GM12878 (cell line): ENCODE measurements at regions not wholly inside any gene's neighbourhood (a gene's known extent, or its start where the extent isn't known, plus 50 kb on each side); places are given as distances from the start of the nearest gene placed in this dataset.

Source experiments
- ATAC-seq: fragments of 200-7000 bp; cut with Tn5 transposase; 3 replicates; pipeline ENCODE4 v1.9.1; 2020; ENCODE audit warnings: mild to moderate bottlenecking, moderate library complexity
- BruUV-seq: library from RNA; stranded (reverse); fragments of 400-500 nt; replicated peaks from 2 replicates; lab custom pipeline; 2021; lab: Mats Ljungman, UMichigan
- CTCF ChIA-PET: fragments of 300-600 bp; sonication (Branson Sonifier 250); formaldehyde crosslinking; extraction: SDS; loops from one replicate; lab custom pipeline; 2021; ENCODE audit warnings: inconsistent platforms; lab: Yijun Ruan, JAX
- POLR2A ChIA-PET: fragments of 350-600 bp; formaldehyde crosslinking; extraction: SDS; loops from one replicate; lab custom pipeline; 2021; ENCODE audit warnings: inconsistent platforms; lab: Charles Lee
- RAD21 ChIA-PET: fragments of 300-600 bp; sonication (Branson Sonifier 250); formaldehyde crosslinking; loops from one replicate; lab custom pipeline; 2023; ENCODE audit warnings: antibody characterized with exemption; ENCODE audit not compliant: unreplicated experiment; lab: Charles Lee
- SMC1A ChIA-PET: fragments of 300-600 bp; sonication (Branson Sonifier 250); formaldehyde crosslinking; loops from one replicate; lab custom pipeline; 2023; ENCODE audit not compliant: unreplicated experiment, uncharacterized antibody; lab: Charles Lee
- DNase-seq: peaks from one replicate; pipeline ENCODE4 v3.0.0-alpha.2; 2011; ENCODE audit warnings: low read depth, low spot score
- FAIRE-seq: peaks from 3 replicates; lab custom pipeline; 2011; peaks lifted over from hg19 to GRCh38; lab: Jason Lieb, UNC
- H2AFZ ChIP-seq: 2 replicates; pipeline ENCODE4 v1.6.0; 2011; ENCODE audit warnings: low read depth, low read length, control low read depth; ENCODE audit not compliant: control insufficient read depth
- H3K27ac ChIP-seq: 2 replicates; pipeline ENCODE4 v1.5.1; 2011; ENCODE audit warnings: control low read depth; ENCODE audit not compliant: control insufficient read depth, insufficient read depth
- H3K27me3 ChIP-seq, 2 experiments: replicated peaks in 1 of 2; 2 replicates each; pipeline versions ENCODE4 v1.6.0 to v1.6.1; 2011; ENCODE audit warnings: low read length in 1 of 2; ENCODE audit not compliant: control insufficient read depth in 2 of 2, insufficient read depth in 2 of 2
- H3K36me3 ChIP-seq, 2 experiments: 2 replicates each; pipeline ENCODE4 v1.5.1; 2011; ENCODE audit warnings: low read length in 1 of 2; ENCODE audit not compliant: control insufficient read depth in 2 of 2, insufficient read depth in 2 of 2
- H3K4me1 ChIP-seq: 2 replicates; pipeline ENCODE4 v1.6.1; 2011; ENCODE audit warnings: mild to moderate bottlenecking, low read length, moderate library complexity, mixed read lengths; ENCODE audit not compliant: control insufficient read depth, insufficient read depth
- H3K4me2 ChIP-seq: 2 replicates; pipeline ENCODE4 v1.6.0; 2011; ENCODE audit warnings: control low read depth; ENCODE audit not compliant: control insufficient read depth, insufficient read depth
- H3K4me3 ChIP-seq: fragments of 200-600 bp; sonication (generic); 2 replicates; pipeline ENCODE4 v1.5.1; 2016
- H3K79me2 ChIP-seq: 2 replicates; pipeline ENCODE4 v1.6.0; 2011; ENCODE audit warnings: low read length; ENCODE audit not compliant: control insufficient read depth, insufficient read depth
- H3K9ac ChIP-seq: 2 replicates; pipeline ENCODE4 v1.8.0; 2011; ENCODE audit warnings: low read length, control low read depth, mixed read lengths; ENCODE audit not compliant: control insufficient read depth, insufficient read depth
- H3K9me3 ChIP-seq: replicated peaks from 3 replicates; pipeline ENCODE4 v1.5.1; 2011; ENCODE audit warnings: mild to moderate bottlenecking, low read length; ENCODE audit not compliant: control insufficient read depth, insufficient read depth
- H4K20me1 ChIP-seq: 2 replicates; pipeline ENCODE4 v1.6.0; 2011; ENCODE audit not compliant: control insufficient read depth, insufficient read depth
- CHD1 ChIP-seq: IDR thresholded peaks from 2 replicates; pipeline ENCODE4 v1.6.1; 2012; ENCODE audit warnings: low read depth, low read length, improper control_type of control experiment
- ETV6 ChIP-seq, 2 experiments: fragments of 450-650 bp in 1 of 2; IDR thresholded peaks in 1 of 2; conservative IDR thresholded peaks in 1 of 2; 2 replicates each; pipeline ENCODE4 v1.6.1; 2014; ENCODE audit warnings: antibody characterized with exemption in 1 of 2, borderline replicate concordance in 1 of 2, low read depth in 1 of 2, mild to moderate bottlenecking in 1 of 2, moderate library complexity in 1 of 2
- IRF4 ChIP-seq: IDR thresholded peaks from 2 replicates; pipeline ENCODE4 v1.6.1; 2011; ENCODE audit warnings: low read depth, low read length
- NFIC ChIP-seq: IDR thresholded peaks from 2 replicates; pipeline ENCODE4 v1.6.1; 2012; ENCODE audit warnings: low read depth, mild to moderate bottlenecking, inconsistent platforms, low read length, moderate library complexity
- POLR2A ChIP-seq: IDR thresholded peaks from 2 replicates; pipeline ENCODE4 v1.6.1; 2011; ENCODE audit warnings: low read depth, mild to moderate bottlenecking, low read length
- RB1 ChIP-seq: fragments of 450-650 bp; formaldehyde crosslinking; IDR thresholded peaks from 2 replicates; pipeline ENCODE4 v1.6.1; 2017; ENCODE audit warnings: mild to moderate bottlenecking, borderline replicate concordance
- SP1 ChIP-seq: IDR thresholded peaks from one replicate; pipeline ENCODE4 v1.6.1; 2011; ENCODE audit warnings: low read depth, low read length
- STAT1 ChIP-seq: fragments of 450-650 bp; conservative IDR thresholded peaks from 2 replicates; pipeline ENCODE4 v1.6.1; 2014; ENCODE audit warnings: antibody characterized with exemption, mild to moderate bottlenecking
- ZNF274 ChIP-seq: IDR thresholded peaks from one replicate; pipeline ENCODE4 v1.8.0; 2011; ENCODE audit not compliant: insufficient read length, insufficient read depth
- ZNF384 ChIP-seq: IDR thresholded peaks from 2 replicates; pipeline ENCODE4 v1.6.1; 2012; ENCODE audit warnings: low read depth, mild to moderate bottlenecking, low read length, improper control_type of control experiment, borderline replicate concordance
- ZZZ3 ChIP-seq: IDR thresholded peaks from 2 replicates; pipeline ENCODE4 v1.6.1; 2011; ENCODE audit warnings: low read depth; ENCODE audit not compliant: control insufficient read depth, insufficient read length
- in situ Hi-C: fragments of 300-500 bp; cut with MboI; formaldehyde crosslinking; loops from 9 replicates; pipeline ENCODE4 v1.14.3; 2018; ENCODE audit warnings: mixed read lengths
- intact Hi-C: fragments of 100-400 bp; cut with micrococcal nuclease; formaldehyde crosslinking; loops from one replicate; pipeline ENCODE4 v1.14.2; 2022; ENCODE audit not compliant: unreplicated experiment
- TF ChIP-seq, protein P1 (sequence below): fragments of 450-650 bp; IDR thresholded peaks from 2 replicates; pipeline ENCODE4 v1.6.1; 2017; ENCODE audit warnings: mild to moderate bottlenecking
- TF ChIP-seq, protein P2 (sequence below): fragments of 450-650 bp; IDR thresholded peaks from 2 replicates; pipeline ENCODE4 v1.6.1; 2017; ENCODE audit warnings: mild to moderate bottlenecking, low read depth, inconsistent platforms; ENCODE audit not compliant: poor library complexity, severe bottlenecking
- TF ChIP-seq, protein P3 (sequence below): IDR thresholded peaks from 2 replicates; pipeline ENCODE4 v1.6.1; 2012; ENCODE audit warnings: low read depth, low read length, improper control_type of control experiment

DNA sequence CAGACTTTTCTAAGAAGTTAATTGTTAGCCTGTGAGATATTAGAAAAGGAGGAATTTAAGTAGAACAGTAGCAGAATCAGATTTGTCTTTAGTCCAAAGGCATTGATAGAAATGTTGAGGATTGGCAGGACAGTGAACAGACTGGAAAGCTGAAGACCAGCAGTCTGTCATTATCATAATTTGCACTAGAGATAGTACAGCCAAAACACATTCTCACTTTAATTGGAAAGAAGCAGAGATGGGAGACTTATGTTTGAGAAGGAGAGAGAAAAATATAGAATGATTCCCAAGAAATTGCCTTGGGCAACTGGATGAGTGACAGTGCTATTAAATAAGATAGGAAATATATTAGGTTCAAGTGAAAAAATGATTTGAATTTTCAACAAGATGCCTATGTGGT lies 755.5 kb downstream of the SLITRK5 start:
- no peaks in the 10 kb centered on the region for H4K20me1 ChIP-seq
- H3K4me2 ChIP-seq, result no peak overlapping the region
- no peaks in the 10 kb centered on the region for H3K27me3 ChIP-seq
- H3K79me2 ChIP-seq, result no peaks in the 10 kb centered on the region
- no peak overlapping the region for H3K27ac ChIP-seq
- intact Hi-C loops (no loop called here), in situ Hi-C loops (no loop called here)
- ChIA-PET RAD21 (no interaction called here), CTCF (no interaction called here), POLR2A (no interaction called here), SMC1A (no interaction called here)
- no peak for ATAC-seq
- DNase-seq, result no peak
- no peak for TF ChIP-seq CHD1
- TF ChIP-seq, protein P1, sequence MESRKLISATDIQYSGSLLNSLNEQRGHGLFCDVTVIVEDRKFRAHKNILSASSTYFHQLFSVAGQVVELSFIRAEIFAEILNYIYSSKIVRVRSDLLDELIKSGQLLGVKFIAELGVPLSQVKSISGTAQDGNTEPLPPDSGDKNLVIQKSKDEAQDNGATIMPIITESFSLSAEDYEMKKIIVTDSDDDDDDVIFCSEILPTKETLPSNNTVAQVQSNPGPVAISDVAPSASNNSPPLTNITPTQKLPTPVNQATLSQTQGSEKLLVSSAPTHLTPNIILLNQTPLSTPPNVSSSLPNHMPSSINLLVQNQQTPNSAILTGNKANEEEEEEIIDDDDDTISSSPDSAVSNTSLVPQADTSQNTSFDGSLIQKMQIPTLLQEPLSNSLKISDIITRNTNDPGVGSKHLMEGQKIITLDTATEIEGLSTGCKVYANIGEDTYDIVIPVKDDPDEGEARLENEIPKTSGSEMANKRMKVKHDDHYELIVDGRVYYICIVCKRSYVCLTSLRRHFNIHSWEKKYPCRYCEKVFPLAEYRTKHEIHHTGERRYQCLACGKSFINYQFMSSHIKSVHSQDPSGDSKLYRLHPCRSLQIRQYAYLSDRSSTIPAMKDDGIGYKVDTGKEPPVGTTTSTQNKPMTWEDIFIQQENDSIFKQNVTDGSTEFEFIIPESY, result no peak
- TF ChIP-seq ZNF274, result no peak
- no peak for TF ChIP-seq ZNF384
- no peak for TF ChIP-seq ETV6 (conservative IDR thresholded peaks at IDR 0.05 in 1 of 2, IDR thresholded peaks at IDR 0.05 in 1 of 2; ENCODE audit: borderline replicate concordance in 1 of 2, low read depth in 1 of 2)
- TF ChIP-seq, protein P2, sequence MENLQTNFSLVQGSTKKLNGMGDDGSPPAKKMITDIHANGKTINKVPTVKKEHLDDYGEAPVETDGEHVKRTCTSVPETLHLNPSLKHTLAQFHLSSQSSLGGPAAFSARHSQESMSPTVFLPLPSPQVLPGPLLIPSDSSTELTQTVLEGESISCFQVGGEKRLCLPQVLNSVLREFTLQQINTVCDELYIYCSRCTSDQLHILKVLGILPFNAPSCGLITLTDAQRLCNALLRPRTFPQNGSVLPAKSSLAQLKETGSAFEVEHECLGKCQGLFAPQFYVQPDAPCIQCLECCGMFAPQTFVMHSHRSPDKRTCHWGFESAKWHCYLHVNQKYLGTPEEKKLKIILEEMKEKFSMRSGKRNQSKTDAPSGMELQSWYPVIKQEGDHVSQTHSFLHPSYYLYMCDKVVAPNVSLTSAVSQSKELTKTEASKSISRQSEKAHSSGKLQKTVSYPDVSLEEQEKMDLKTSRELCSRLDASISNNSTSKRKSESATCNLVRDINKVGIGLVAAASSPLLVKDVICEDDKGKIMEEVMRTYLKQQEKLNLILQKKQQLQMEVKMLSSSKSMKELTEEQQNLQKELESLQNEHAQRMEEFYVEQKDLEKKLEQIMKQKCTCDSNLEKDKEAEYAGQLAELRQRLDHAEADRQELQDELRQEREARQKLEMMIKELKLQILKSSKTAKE, result no peak
- TF ChIP-seq, protein P3, sequence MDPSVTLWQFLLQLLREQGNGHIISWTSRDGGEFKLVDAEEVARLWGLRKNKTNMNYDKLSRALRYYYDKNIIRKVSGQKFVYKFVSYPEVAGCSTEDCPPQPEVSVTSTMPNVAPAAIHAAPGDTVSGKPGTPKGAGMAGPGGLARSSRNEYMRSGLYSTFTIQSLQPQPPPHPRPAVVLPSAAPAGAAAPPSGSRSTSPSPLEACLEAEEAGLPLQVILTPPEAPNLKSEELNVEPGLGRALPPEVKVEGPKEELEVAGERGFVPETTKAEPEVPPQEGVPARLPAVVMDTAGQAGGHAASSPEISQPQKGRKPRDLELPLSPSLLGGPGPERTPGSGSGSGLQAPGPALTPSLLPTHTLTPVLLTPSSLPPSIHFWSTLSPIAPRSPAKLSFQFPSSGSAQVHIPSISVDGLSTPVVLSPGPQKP, result no peak
- no peak for TF ChIP-seq STAT1
- no peak for TF ChIP-seq NFIC
- no peak for TF ChIP-seq IRF4
- no peak for TF ChIP-seq ZZZ3
- no peak for TF ChIP-seq POLR2A
- no peak for TF ChIP-seq RB1
- TF ChIP-seq SP1, result no peak
- no peaks in the 10 kb centered on the region for H3K9me3 ChIP-seq
- FAIRE-seq, result no peak
- H3K36me3 ChIP-seq, result no peaks in the 10 kb centered on the region
- H3K4me3 ChIP-seq, result no peak overlapping the region
- H3K9ac ChIP-seq, result no peak overlapping the region
- no peaks in the 10 kb centered on the region for H3K4me1 ChIP-seq
- BruUV-seq, result no TSS peak
- no peak overlapping the region for H2AFZ ChIP-seq
